ENCODE measurements at regions not wholly inside any gene's neighbourhood (a gene's known extent, or its start where the extent isn't known, plus 50 kb on each side); places are given as distances from the start of the nearest gene placed in this dataset.

DNA sequence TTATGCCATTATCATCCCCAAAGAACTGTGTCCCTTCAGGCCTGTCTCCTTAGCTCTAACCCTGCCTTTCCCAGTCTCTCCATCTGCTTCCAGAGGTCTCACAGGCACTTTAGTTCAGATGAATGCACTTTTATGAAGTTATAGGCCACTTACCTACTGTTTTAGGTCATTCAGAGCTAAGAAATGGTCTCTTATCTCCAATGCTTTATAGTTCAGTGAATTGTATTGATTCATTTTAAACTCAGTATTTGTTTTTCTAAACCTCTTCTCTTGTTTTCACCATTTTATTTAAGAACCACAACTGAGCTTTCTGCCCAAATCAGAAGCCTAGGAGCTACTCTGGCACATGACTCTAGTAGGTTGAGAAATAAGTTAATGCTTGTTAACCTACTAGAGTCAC lies 197.5 kb upstream of the ATP2B1 start:
- Histone ChIP-seq H3K4me1 (ENCODE audit: control insufficient read depth, insufficient read depth, low read length) (no peaks in the 10 kb centered on the region), H3K4me3 (ENCODE audit: insufficient read depth, low read depth, low read length) (no peak overlapping the region), H3K9me3 (ENCODE audit: control insufficient read depth, low read length) (no peaks in the 10 kb centered on the region), H3K36me3 (ENCODE audit: control insufficient read depth, insufficient read depth, low read length) (no peaks in the 10 kb centered on the region), H3K27me3 (ENCODE audit: control insufficient read depth, insufficient read depth, low read length, poor library complexity, severe bottlenecking) (no peaks in the 10 kb centered on the region), H3K27ac (ENCODE audit: insufficient read depth, low read depth, low read length, poor library complexity, severe bottlenecking) (no peak overlapping the region)

DNA sequence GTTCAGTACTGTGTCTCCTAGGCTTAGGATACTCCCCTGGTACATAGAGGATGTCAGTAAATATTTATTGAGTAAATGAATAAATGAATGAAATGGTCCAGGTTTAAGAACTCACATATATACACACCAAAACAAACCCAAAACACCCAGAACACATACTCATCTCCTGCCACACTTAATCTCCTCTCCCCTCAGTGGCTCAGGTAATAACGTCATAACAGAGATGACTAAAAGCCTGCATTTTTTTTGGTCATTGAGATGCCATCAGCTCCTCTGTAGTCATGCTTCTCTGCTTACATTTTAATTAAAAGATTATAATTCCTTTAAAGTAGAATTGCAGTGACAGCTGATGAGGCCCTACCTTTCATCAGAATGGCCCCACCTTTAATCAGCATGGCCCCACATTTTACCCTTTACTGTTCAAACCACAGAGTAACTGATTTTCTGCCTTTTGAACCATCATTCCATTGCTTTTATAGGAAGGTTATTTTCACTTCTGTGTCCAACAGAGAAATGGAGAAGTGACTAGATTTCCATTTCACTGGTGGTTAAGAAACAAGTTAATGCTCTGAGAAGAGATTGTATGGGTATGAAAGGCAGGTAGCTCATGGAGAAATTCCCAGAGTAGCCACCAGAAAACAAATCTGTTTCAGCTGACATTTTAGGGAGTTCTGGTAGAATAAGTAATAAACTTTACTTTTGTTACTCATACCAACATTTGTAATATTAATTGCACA lies 193.4 kb upstream of the ATP2B1 start:
- WGBS, 2 experiments = 0% methylated on average over 1 of the region's 1 CpG
- H3K27ac ChIP-seq (ENCODE audit: insufficient read depth, low read depth, low read length, poor library complexity, severe bottlenecking) = no peak overlapping the region

DNA sequence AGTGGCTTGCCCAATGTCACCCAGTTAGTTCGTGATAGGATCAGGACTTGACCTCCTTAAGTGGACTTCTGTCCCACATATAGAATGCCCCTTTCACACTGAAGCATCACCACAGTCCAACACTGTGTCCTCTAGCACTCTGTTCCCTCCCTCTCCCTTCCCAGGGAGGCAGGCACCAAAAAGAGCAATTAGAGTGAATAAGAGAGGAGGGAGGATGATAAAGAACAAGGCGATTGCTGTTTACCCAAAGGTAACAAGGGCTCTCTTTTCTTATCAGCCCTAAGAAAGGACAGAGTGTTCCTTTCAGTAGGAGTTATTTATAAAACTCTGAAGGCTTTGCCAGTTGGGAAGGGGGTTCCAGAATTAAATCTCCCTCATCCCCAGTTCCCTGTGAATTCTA lies 192.7 kb upstream of the ATP2B1 start:
- H3K4me1 ChIP-seq (ENCODE audit: control insufficient read depth, insufficient read depth, low read length) = peaks cover 16% of the 10 kb centered on the region
- H3K27ac ChIP-seq (ENCODE audit: insufficient read depth, low read depth, low read length, poor library complexity, severe bottlenecking) = peak overlapping the region; percentile 4
- no peaks in the 10 kb centered on the region for H3K9me3 ChIP-seq (ENCODE audit: control insufficient read depth, low read length)
- H3K4me3 ChIP-seq (ENCODE audit: insufficient read depth, low read depth, low read length) = no peak overlapping the region
- H3K27me3 ChIP-seq (ENCODE audit: control insufficient read depth, insufficient read depth, low read length, poor library complexity, severe bottlenecking) = no peaks in the 10 kb centered on the region
- 67 to 69% methylated on average over 2 of the region's 2 CpGs for WGBS, 2 experiments
- no peaks in the 10 kb centered on the region for H3K36me3 ChIP-seq (ENCODE audit: control insufficient read depth, insufficient read depth, low read length)

More for the DNA sequence above, 193.4 kb upstream of the ATP2B1 start:
- no peaks in the 10 kb centered on the region for H3K27me3 ChIP-seq (ENCODE audit: control insufficient read depth, insufficient read depth, low read length, poor library complexity, severe bottlenecking)
- no peaks in the 10 kb centered on the region for H3K9me3 ChIP-seq (ENCODE audit: control insufficient read depth, low read length)
- H3K4me1 ChIP-seq (ENCODE audit: control insufficient read depth, insufficient read depth, low read length) = peaks cover 16% of the 10 kb centered on the region
- H3K36me3 ChIP-seq (ENCODE audit: control insufficient read depth, insufficient read depth, low read length) = no peaks in the 10 kb centered on the region
- H3K4me3 ChIP-seq (ENCODE audit: insufficient read depth, low read depth, low read length) = no peak overlapping the region

DNA sequence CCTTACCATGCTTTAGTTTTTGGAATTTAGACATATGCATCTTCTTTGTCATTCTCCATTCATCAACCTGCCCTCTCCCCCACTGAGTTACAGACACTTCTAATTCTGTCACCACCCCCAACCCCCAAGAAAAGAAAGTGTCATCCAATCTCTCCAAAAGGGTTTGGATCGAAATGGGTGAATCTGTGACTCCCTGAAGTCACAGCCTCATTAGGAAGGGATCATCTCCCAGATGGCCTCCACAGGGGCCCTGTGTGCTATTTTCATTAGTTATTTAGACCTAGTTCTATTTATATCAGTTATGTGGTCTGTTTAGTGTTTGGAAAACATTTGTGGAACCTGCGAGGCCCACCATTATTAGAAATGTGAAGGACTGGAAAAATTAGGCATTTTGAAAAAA lies 191.0 kb upstream of the ATP2B1 start:
- Histone ChIP-seq H3K9me3 (ENCODE audit: control insufficient read depth, low read length) (no peaks in the 10 kb centered on the region), H3K4me1 (ENCODE audit: control insufficient read depth, insufficient read depth, low read length) (peaks cover 16% of the 10 kb centered on the region), H3K4me3 (ENCODE audit: insufficient read depth, low read depth, low read length) (no peak overlapping the region), H3K27ac (ENCODE audit: insufficient read depth, low read depth, low read length, poor library complexity, severe bottlenecking) (peak overlapping the region; percentile 76), H3K36me3 (ENCODE audit: control insufficient read depth, insufficient read depth, low read length) (no peaks in the 10 kb centered on the region), H3K27me3 (ENCODE audit: control insufficient read depth, insufficient read depth, low read length, poor library complexity, severe bottlenecking) (no peaks in the 10 kb centered on the region)
- WGBS, 2 experiments = 40 to 52% methylated on average over 2 of the region's 2 CpGs

DNA sequence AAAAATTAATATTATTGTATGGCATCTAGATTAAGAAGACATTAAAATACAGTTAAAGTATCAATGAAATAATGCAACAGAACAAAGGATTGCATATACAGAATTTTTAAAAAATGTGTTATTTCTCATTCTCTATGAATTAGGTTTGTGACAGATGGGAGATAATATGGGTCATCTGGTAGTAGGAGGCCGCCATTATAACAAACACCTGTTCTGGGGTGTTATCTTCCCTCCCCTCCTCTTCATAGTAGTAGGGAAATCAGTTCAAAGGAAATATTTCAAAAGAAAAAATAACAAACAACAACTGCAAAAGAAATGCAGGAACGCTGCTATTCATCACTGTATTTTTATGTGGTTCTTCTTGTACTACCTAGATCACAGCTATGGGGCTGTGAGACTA lies 187.0 kb upstream of the ATP2B1 start:
- H3K27ac ChIP-seq (ENCODE audit: insufficient read depth, low read depth, low read length, poor library complexity, severe bottlenecking) = no peak overlapping the region
- no peaks in the 10 kb centered on the region for H3K27me3 ChIP-seq (ENCODE audit: control insufficient read depth, insufficient read depth, low read length, poor library complexity, severe bottlenecking)
- H3K9me3 ChIP-seq (ENCODE audit: control insufficient read depth, low read length) = no peaks in the 10 kb centered on the region
- peaks cover 16% of the 10 kb centered on the region for H3K4me1 ChIP-seq (ENCODE audit: control insufficient read depth, insufficient read depth, low read length)
- 75 to 95% methylated on average over 1 of the region's 2 CpGs for WGBS, 2 experiments
- H3K4me3 ChIP-seq (ENCODE audit: insufficient read depth, low read depth, low read length) = no peak overlapping the region
- no peaks in the 10 kb centered on the region for H3K36me3 ChIP-seq (ENCODE audit: control insufficient read depth, insufficient read depth, low read length)

DNA sequence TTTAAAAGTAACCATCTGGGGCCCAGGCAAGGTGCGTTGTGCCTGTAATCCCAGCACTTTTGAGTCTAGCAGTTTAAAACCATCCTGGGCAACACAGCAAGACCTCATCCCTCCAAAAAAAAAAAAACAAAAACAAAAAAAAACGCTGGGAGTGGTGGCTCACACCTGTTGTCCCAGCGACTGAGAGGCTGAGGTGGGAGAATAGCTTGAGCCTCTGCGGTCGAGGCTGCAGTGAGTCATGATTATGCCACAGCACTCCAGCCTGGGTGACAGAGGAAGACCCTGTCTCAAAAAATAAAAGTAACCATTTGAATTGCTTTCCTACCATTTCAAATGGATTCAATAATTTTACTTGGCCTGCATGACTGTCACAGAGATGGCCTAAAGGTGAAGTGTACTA lies 186.5 kb upstream of the ATP2B1 start:
- peaks cover 15% of the 10 kb centered on the region for H3K4me1 ChIP-seq (ENCODE audit: control insufficient read depth, insufficient read depth, low read length)
- H3K27me3 ChIP-seq (ENCODE audit: control insufficient read depth, insufficient read depth, low read length, poor library complexity, severe bottlenecking) = no peaks in the 10 kb centered on the region
- no peaks in the 10 kb centered on the region for H3K9me3 ChIP-seq (ENCODE audit: control insufficient read depth, low read length)
- H3K36me3 ChIP-seq (ENCODE audit: control insufficient read depth, insufficient read depth, low read length) = no peaks in the 10 kb centered on the region
- H3K4me3 ChIP-seq (ENCODE audit: insufficient read depth, low read depth, low read length) = no peak overlapping the region
- no peak overlapping the region for H3K27ac ChIP-seq (ENCODE audit: insufficient read depth, low read depth, low read length, poor library complexity, severe bottlenecking)
- 85 to 93% methylated on average over 5 of the region's 5 CpGs for WGBS, 2 experiments

DNA sequence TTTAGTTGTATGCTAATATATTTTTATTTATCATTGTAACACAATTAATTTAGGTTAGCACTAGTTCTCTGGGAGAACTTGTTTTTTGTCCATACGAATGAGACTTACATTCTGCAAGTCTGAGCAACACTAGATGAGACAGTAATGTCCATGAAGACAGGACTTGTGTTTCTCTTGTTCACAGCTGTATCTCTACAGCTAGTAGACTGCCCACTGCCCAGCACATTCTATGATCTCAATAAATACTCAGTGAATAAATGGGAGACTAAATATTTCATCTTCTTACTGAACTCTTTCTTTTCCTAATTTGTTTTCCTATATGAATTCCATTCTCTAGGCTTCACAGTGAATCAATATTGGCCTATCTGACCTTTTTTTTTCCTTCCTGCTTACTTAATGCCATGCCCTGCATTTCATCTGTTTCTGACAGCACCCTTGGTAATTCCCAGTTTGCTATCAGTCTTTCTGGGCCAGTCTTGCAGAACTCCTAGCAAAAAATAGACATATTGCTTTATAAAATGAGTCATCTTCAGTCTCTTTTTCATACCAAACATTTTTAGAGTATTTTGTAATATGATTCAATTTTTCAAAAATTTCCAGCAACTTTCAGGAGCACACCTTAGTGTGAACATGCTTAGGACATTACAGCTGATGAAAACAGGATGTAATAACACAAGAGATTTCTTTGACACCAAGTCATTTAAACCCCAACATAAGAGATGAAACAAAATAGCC lies 185.5 kb upstream of the ATP2B1 start:
- Histone ChIP-seq H3K9me3 (ENCODE audit: control insufficient read depth, low read length) (no peaks in the 10 kb centered on the region), H3K27me3 (ENCODE audit: control insufficient read depth, insufficient read depth, low read length, poor library complexity, severe bottlenecking) (no peaks in the 10 kb centered on the region), H3K4me1 (ENCODE audit: control insufficient read depth, insufficient read depth, low read length) (peaks cover 5% of the 10 kb centered on the region), H3K4me3 (ENCODE audit: insufficient read depth, low read depth, low read length) (no peak overlapping the region), H3K36me3 (ENCODE audit: control insufficient read depth, insufficient read depth, low read length) (no peaks in the 10 kb centered on the region), H3K27ac (ENCODE audit: insufficient read depth, low read depth, low read length, poor library complexity, severe bottlenecking) (no peak overlapping the region)
- 87 to 91% methylated on average over 1 of the region's 1 CpG for WGBS, 2 experiments

DNA sequence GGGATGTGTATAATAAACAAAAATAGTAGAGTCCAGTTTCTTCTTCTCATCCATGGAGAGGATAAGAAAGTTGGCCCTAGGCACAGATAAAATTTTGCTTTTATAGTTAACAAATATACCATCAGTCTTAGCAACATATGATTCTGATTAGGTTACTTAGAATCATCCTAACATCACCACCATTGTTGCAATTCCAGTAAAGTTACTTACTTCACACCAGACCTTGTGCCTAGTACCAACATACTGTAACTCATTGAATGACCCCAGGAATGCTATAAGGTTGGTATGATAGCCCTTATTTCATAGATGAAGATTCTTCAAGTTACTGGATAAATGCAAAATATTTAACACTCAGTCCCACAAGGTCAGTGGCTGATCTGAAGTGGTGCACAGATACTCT lies 183.8 kb upstream of the ATP2B1 start:
- no peaks in the 10 kb centered on the region for H3K4me1 ChIP-seq (ENCODE audit: control insufficient read depth, insufficient read depth, low read length)
- H3K4me3 ChIP-seq (ENCODE audit: insufficient read depth, low read depth, low read length) = no peak overlapping the region
- no peaks in the 10 kb centered on the region for H3K9me3 ChIP-seq (ENCODE audit: control insufficient read depth, low read length)
- H3K36me3 ChIP-seq (ENCODE audit: control insufficient read depth, insufficient read depth, low read length) = no peaks in the 10 kb centered on the region
- no peak overlapping the region for H3K27ac ChIP-seq (ENCODE audit: insufficient read depth, low read depth, low read length, poor library complexity, severe bottlenecking)
- H3K27me3 ChIP-seq (ENCODE audit: control insufficient read depth, insufficient read depth, low read length, poor library complexity, severe bottlenecking) = no peaks in the 10 kb centered on the region

DNA sequence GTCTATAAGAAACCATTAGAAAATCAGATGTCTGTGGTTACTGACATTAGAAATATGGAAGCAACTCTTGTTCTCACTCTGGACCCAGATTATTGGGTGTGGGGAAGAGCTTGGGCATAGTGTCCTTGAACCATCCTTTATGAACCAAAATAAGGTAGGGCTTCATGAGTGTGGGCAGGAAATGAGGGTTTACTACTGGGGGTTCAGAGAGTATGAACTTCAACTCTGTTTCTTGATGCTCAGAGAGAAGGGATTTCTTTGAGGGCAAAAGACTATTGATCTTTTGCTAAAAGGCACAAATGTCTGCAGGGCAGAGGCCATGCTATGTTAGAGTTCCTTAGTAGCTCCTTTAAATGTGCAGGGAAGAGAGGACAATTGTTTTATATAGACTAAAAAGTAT lies 183.3 kb upstream of the ATP2B1 start:
- no peaks in the 10 kb centered on the region for H3K36me3 ChIP-seq (ENCODE audit: control insufficient read depth, insufficient read depth, low read length)
- H3K4me1 ChIP-seq (ENCODE audit: control insufficient read depth, insufficient read depth, low read length) = no peaks in the 10 kb centered on the region
- no peak overlapping the region for H3K27ac ChIP-seq (ENCODE audit: insufficient read depth, low read depth, low read length, poor library complexity, severe bottlenecking)
- no peak overlapping the region for H3K4me3 ChIP-seq (ENCODE audit: insufficient read depth, low read depth, low read length)
- no peaks in the 10 kb centered on the region for H3K27me3 ChIP-seq (ENCODE audit: control insufficient read depth, insufficient read depth, low read length, poor library complexity, severe bottlenecking)
- H3K9me3 ChIP-seq (ENCODE audit: control insufficient read depth, low read length) = no peaks in the 10 kb centered on the region

DNA sequence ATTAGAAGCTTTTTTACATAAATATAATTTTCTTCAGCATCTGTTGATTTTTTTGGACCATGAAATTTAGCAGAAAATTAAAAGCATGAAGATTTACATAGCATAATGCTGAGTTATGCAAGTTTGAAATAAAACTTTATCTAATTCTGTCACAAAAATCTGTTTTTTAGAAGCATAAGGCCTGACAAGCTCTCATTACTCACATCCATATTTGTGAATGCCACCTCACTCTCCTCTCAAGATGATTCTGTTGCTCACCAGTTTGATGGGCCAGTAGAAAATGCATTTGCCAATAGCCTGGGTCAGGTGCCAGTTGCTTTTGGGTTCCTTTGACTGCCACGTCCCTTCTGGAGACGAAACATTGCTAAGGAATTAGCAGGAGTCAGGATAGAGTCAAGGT lies 181.5 kb upstream of the ATP2B1 start:
- Histone ChIP-seq H3K4me3 (ENCODE audit: insufficient read depth, low read depth, low read length) (no peak overlapping the region), H3K36me3 (ENCODE audit: control insufficient read depth, insufficient read depth, low read length) (no peaks in the 10 kb centered on the region), H3K4me1 (ENCODE audit: control insufficient read depth, insufficient read depth, low read length) (peaks cover 9% of the 10 kb centered on the region), H3K27me3 (ENCODE audit: control insufficient read depth, insufficient read depth, low read length, poor library complexity, severe bottlenecking) (no peaks in the 10 kb centered on the region), H3K27ac (ENCODE audit: insufficient read depth, low read depth, low read length, poor library complexity, severe bottlenecking) (no peak overlapping the region), H3K9me3 (ENCODE audit: control insufficient read depth, low read length) (no peaks in the 10 kb centered on the region)
- 94 to 97% methylated on average over 2 of the region's 2 CpGs for WGBS, 2 experiments
